ENCODE measurements at regions not wholly inside any gene's neighbourhood (a gene's known extent, or its start where the extent isn't known, plus 50 kb on each side); places are given as distances from the start of the nearest gene placed in this dataset.

- TF ChIP-seq ZNF30 (CRISPR knock-in tag; IDR thresholded peaks at IDR 0.05): no peak
- no peak for TF ChIP-seq RXRA (CRISPR knock-in tag; IDR thresholded peaks at IDR 0.05)
- TF ChIP-seq SCMH1 (CRISPR knock-in tag; IDR thresholded peaks at IDR 0.05; ENCODE audit: borderline replicate concordance): no peak
- TF ChIP-seq ZKSCAN8 (CRISPR knock-in tag; IDR thresholded peaks at IDR 0.05; ENCODE audit: borderline replicate concordance): no peak
- TF ChIP-seq ZNF280B (CRISPR knock-in tag; IDR thresholded peaks at IDR 0.05; ENCODE audit: borderline replicate concordance): no peak
- TF ChIP-seq ZBTB14 (CRISPR knock-in tag; IDR thresholded peaks at IDR 0.05): no peak
- TF ChIP-seq ATF7 (IDR thresholded peaks at IDR 0.05): no peak
- TF ChIP-seq ATF7 (CRISPR knock-in tag; IDR thresholded peaks at IDR 0.05): no peak
- no peak for TF ChIP-seq CEBPZ (IDR thresholded peaks at IDR 0.05; ENCODE audit: low read length)
These were observed 339.9 kb downstream of the SFMBT2 start (continued) for GRCh38 chr10:7070950-7071349.
